Duodenal mucosa (tissue), 2 donors: ENCODE measurements at regions not wholly inside any gene's neighbourhood (a gene's known extent, or its start where the extent isn't known, plus 50 kb on each side); places are given as distances from the start of the nearest gene placed in this dataset.

Source experiments
- H3K27ac ChIP-seq: one replicate; pipeline ENCODE4 v1.7.0; 2013; ENCODE audit warnings: low read depth, low read length
- H3K27me3 ChIP-seq, 2 donors: one replicate each; pipeline ENCODE4 v1.7.0; 2013; ENCODE audit warnings: low read length in 2 of 2, control low read depth in 1 of 2; ENCODE audit not compliant: insufficient read depth in 2 of 2, control insufficient read depth in 1 of 2
- H3K36me3 ChIP-seq, 2 donors: one replicate each; pipeline ENCODE4 v1.7.0; 2013; ENCODE audit warnings: low read length in 2 of 2, control low read depth in 1 of 2; ENCODE audit not compliant: insufficient read depth in 2 of 2, control insufficient read depth in 1 of 2
- H3K4me1 ChIP-seq, 2 donors: one replicate each; pipeline ENCODE4 v1.7.0; 2013; ENCODE audit warnings: low read length in 2 of 2, control low read depth in 1 of 2; ENCODE audit not compliant: insufficient read depth in 2 of 2, control insufficient read depth in 1 of 2
- H3K4me3 ChIP-seq, 2 donors: one replicate each; pipeline ENCODE4 v1.7.0; 2013; ENCODE audit warnings: low read length in 2 of 2, low read depth in 1 of 2
- H3K9ac ChIP-seq, 2 donors: one replicate each; pipeline ENCODE4 v1.7.0; 2013; ENCODE audit warnings: low read length in 2 of 2, low read depth in 1 of 2
- H3K9me3 ChIP-seq, 2 donors: one replicate each; pipeline ENCODE4 v1.7.0; 2013; ENCODE audit warnings: low read length in 2 of 2, control low read depth in 1 of 2; ENCODE audit not compliant: control insufficient read depth in 1 of 2

DNA sequence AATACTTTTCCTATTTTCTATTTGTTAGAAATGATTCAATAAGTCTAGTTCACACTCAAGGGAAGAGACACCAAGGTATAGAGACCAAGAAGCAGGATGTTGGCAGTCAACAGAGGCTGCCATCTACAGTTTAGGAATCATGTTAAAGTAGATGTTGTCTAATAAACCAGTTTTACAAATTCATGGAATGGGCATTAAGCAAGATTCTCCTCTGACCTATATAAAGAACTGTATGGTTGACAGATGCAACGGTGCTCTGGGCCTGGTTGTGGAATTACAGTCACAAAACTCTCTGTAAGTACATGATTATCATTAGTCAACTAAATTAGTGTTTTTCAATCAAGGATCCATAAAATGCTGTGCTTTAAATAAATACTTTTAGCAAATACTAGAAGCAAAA is 475.1 kb downstream of the NAV3 start:
- no peak overlapping the region for H3K4me3 ChIP-seq
- H3K36me3 ChIP-seq, result no peaks in the 10 kb centered on the region
- H3K9me3 ChIP-seq, result no peaks in the 10 kb centered on the region
- no peaks in the 10 kb centered on the region for H3K4me1 ChIP-seq
- H3K27ac ChIP-seq, result no peak overlapping the region
- no peak overlapping the region for H3K9ac ChIP-seq
- no peaks in the 10 kb centered on the region for H3K27me3 ChIP-seq

DNA sequence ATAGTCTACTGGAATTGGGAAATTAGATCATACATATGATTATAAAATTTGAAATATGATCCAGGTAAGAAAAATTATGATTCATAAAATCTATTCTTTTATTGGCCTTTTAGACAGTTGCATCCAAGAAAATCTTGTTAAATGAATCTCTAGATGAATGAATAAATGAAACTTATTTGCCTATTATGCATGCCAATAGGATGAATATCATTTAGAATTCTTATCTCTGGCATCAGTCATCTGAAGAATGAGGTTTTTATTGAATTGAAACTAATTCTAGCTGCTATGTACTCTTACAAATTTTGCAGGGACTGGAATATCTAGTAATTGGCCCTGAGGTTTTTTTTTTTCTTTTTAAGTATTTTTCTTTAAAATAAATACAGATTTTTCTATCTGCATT is 475.5 kb downstream of the NAV3 start:
- H3K4me1 ChIP-seq, result no peaks in the 10 kb centered on the region
- H3K27ac ChIP-seq, result no peak overlapping the region
- no peak overlapping the region for H3K4me3 ChIP-seq
- no peaks in the 10 kb centered on the region for H3K27me3 ChIP-seq
- H3K36me3 ChIP-seq, result no peaks in the 10 kb centered on the region
- H3K9ac ChIP-seq, result no peak overlapping the region
- H3K9me3 ChIP-seq, result no peaks in the 10 kb centered on the region

DNA sequence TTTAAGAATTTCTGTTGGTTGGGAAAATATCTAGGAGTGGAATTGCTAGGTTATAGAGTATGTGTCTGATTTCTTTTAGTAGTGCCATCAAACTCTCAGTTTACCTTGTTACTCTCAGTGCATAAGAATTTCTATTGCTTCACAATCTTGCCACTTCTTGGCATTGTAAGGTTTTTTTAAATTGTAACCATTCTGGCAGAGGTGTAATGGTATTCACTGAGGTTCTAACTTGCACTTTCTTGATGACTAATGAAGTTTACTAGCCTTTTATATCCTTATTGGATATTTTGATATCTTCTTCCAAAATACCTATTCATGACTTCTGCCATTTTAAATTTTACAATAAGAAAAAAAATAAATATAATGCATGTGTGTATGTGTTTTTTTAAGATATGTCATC is 478.0 kb downstream of the NAV3 start:
- Histone ChIP-seq H3K27me3 (no peaks in the 10 kb centered on the region), H3K9me3 (no peaks in the 10 kb centered on the region), H3K27ac (no peak overlapping the region), H3K36me3 (no peaks in the 10 kb centered on the region), H3K4me3 (no peak overlapping the region), H3K9ac (no peak overlapping the region), H3K4me1 (no peaks in the 10 kb centered on the region)

DNA sequence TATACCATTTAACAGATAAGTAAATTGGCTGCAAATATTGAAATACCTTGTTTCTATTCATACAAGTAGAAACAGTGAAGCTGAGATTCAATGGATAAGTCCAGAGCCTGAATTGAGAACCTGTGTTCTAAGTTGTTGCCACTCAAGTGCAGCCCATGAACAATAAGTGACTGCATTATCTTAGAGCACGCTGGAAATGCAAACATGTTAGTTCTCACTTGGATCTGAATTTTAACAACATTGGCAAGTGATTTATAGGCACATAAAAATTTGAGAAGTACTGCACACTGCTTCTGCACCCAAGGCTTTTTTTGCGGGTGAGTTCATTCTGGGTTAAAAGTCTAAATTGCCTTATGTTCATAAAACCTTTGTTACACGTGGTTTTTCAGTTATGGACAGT is 484.3 kb downstream of the NAV3 start:
- H3K36me3 ChIP-seq, result no peaks in the 10 kb centered on the region
- no peaks in the 10 kb centered on the region for H3K9me3 ChIP-seq
- H3K4me3 ChIP-seq, result no peak overlapping the region
- H3K9ac ChIP-seq, result no peak overlapping the region
- H3K27me3 ChIP-seq, result no peaks in the 10 kb centered on the region
- H3K4me1 ChIP-seq, result no peaks in the 10 kb centered on the region
- no peak overlapping the region for H3K27ac ChIP-seq

DNA sequence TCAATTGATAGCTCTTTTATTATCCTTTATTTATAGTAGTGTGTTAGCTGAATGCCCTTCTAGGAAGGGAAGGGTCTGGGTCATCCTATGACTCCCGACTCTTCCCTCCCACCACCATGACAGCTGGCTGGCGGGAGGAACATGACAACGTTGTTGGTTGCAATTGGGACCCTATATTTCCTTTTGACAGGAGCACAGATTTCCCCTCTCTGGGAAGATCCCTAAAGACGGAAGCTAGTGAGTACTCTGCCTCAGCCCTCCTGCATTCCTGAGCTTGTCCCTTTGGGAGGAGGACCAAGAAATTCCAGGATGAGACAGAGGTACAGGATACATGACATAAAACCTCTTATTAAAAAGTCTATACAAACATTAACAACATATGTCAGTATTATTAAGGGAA is 485.4 kb downstream of the NAV3 start:
- H3K4me1 ChIP-seq, result no peaks in the 10 kb centered on the region
- no peaks in the 10 kb centered on the region for H3K9me3 ChIP-seq
- H3K4me3 ChIP-seq, result no peak overlapping the region
- no peaks in the 10 kb centered on the region for H3K27me3 ChIP-seq
- H3K27ac ChIP-seq, result no peak overlapping the region
- no peaks in the 10 kb centered on the region for H3K36me3 ChIP-seq
- H3K9ac ChIP-seq, result no peak overlapping the region

DNA sequence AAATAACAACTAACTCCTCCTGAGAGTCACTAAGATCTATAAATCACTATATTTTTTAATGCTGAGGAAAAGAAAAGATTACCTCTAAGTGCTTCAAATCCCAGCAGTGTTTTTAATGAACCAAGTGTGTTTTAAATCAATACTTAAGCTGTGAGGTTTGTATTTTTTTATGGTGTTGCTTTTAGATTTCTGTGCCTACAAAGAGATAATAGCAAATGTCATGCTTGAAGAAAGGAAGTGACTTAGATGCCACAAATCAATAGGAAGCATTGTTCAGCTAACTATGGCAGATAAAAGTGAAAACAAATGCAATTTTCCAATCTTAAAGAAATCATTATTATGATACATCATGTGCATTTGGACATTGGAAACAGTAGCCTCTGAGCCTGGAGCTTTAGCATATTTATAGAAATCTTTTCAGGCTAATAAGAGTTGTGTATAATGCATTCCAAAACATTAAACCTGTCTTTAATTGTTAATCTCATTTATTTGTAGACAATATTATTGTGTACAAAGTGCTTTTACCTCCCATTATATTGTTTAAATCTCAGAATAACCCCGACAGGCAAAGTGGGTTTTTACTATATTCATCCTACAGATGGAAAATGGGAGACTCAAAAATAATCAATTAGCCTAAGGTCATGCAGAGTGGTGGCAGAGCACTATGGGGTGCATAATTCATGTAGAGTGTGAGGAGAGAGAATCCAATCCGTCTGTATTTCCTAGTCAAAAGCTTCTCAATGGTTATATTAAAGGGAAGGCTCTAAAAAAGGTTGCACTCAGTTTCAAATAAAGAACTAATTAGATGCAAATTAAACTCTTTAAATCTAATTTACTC is 486.2 kb downstream of the NAV3 start:
- H3K4me1 ChIP-seq, result no peaks in the 10 kb centered on the region
- H3K9ac ChIP-seq, result no peak overlapping the region
- no peaks in the 10 kb centered on the region for H3K9me3 ChIP-seq
- H3K27me3 ChIP-seq, result no peaks in the 10 kb centered on the region
- H3K36me3 ChIP-seq, result no peaks in the 10 kb centered on the region
- no peak overlapping the region for H3K27ac ChIP-seq
- H3K4me3 ChIP-seq, result no peak overlapping the region

DNA sequence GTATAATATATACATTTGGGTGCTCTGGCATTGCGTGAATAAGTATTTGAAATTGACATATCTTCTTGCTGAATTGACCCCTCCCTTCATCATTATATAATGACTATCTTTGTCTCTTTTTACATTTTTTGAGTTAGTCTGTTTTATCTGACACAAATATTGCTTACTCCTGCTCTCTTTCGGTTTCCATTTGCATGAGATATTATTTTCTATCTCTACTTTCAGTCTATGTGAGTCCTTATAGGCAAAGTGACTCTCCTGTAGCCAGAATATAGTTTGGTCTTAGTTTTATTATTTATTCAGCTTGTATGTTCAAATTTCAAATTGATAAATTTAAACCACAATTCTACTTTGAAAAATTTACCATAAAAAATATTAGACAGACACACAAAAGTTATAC is 491.0 kb downstream of the NAV3 start:
- Histone ChIP-seq H3K27me3 (no peaks in the 10 kb centered on the region), H3K4me3 (no peak overlapping the region), H3K4me1 (no peaks in the 10 kb centered on the region), H3K9me3 (no peaks in the 10 kb centered on the region), H3K9ac (no peak overlapping the region), H3K27ac (no peak overlapping the region), H3K36me3 (no peaks in the 10 kb centered on the region)

DNA sequence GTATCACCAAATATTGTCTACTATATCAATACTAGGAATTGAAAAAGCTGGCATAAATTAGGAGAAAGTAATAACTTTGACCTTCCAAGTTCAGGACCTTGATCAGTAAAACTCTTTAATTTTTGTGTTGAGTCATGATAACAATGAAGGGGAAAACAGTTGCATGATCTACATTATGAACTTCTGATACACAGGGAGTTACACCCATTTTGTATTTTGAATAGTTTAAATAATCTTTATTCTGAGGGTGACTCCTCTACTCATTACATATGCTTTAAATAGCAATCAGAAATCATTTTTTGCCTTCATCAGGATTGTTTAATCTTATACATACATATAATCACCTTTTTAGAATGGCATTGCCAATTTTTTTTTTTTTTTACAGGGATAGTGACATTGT is 492.5 kb downstream of the NAV3 start:
- H3K9me3 ChIP-seq, result no peaks in the 10 kb centered on the region
- H3K4me3 ChIP-seq, result no peak overlapping the region
- H3K4me1 ChIP-seq, result no peaks in the 10 kb centered on the region
- no peak overlapping the region for H3K9ac ChIP-seq
- no peak overlapping the region for H3K27ac ChIP-seq
- H3K27me3 ChIP-seq, result no peaks in the 10 kb centered on the region
- no peaks in the 10 kb centered on the region for H3K36me3 ChIP-seq

DNA sequence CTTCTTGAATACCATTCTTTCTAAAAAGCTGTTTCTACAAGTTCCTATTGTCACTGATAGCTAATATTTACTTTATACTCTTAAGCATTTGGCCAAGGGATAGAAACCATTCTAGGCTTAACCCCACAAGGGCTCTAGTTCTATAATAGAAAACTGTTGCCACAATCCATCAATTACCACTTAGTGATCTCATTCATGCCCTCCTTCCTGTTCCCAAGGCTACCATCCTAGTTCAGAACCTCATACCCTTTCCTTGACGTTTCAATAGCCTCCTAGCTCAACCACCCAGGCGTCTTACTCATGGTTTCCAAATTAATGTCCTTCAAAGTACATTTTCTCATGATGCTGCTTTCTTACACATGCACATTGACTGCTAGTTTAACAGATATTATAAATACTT is 493.5 kb downstream of the NAV3 start:
- no peak overlapping the region for H3K4me3 ChIP-seq
- no peak overlapping the region for H3K9ac ChIP-seq
- no peaks in the 10 kb centered on the region for H3K27me3 ChIP-seq
- H3K4me1 ChIP-seq, result no peaks in the 10 kb centered on the region
- H3K36me3 ChIP-seq, result no peaks in the 10 kb centered on the region
- H3K27ac ChIP-seq, result no peak overlapping the region
- H3K9me3 ChIP-seq, result no peaks in the 10 kb centered on the region

DNA sequence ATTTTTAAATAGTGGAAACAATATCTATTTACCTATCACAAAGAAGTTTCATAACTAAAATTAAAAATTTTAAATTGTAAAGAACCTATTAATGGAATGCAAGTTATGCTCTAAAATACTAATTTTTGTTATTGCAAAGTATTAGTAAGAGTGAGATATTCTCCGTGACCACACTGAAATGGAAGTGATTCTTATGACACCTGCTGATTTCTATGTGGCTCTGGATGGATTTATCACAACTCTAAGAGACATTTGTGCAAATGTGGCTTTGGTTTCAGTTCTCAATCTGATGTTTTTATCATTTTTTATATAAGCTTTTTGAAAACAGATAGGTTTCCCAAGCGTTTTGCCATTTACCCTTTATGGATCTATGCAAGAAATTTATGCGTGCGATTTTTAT is 497.8 kb downstream of the NAV3 start:
- H3K4me3 ChIP-seq, result no peak overlapping the region
- H3K4me1 ChIP-seq, result no peaks in the 10 kb centered on the region
- no peak overlapping the region for H3K9ac ChIP-seq
- no peaks in the 10 kb centered on the region for H3K9me3 ChIP-seq
- H3K36me3 ChIP-seq, result no peaks in the 10 kb centered on the region
- H3K27me3 ChIP-seq, result no peaks in the 10 kb centered on the region
- H3K27ac ChIP-seq, result no peak overlapping the region

DNA sequence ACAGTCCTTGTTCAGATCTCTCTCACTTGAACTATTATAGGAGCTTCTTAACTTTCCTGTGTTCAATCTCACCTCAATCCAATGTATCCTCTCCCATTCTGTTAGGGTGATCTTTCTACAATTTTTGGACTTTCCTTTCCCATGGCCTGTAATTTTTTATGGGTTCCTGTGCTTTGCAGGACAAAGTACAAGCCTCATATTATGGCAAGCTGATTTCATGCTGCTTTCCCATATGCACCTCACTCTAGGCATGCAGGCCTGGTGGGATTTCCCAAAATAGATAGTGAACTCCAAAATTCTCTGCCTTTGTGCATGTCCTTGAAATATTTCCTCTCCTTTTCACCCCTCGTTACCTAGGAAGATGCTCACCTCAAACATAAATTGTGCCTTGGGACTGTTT is 499.4 kb downstream of the NAV3 start:
- H3K9ac ChIP-seq, result no peak overlapping the region
- no peak overlapping the region for H3K27ac ChIP-seq
- H3K4me1 ChIP-seq, result no peaks in the 10 kb centered on the region
- no peaks in the 10 kb centered on the region for H3K36me3 ChIP-seq
- H3K9me3 ChIP-seq, result no peaks in the 10 kb centered on the region
- H3K4me3 ChIP-seq, result no peak overlapping the region
- H3K27me3 ChIP-seq, result no peaks in the 10 kb centered on the region
